Urinary bladder (tissue), 3 donors: ENCODE measurements at regions not wholly inside any gene's neighbourhood (a gene's known extent, or its start where the extent isn't known, plus 50 kb on each side); places are given as distances from the start of the nearest gene placed in this dataset.
"Not testable (repeated sequence)": the region's sequence is repeated elsewhere in the genome, so short reads cannot be mapped to it uniquely, and the experiment has no call there.

Experiments used
- DNase-seq: peaks from one replicate; pipeline ENCODE4 v3.0.0-alpha.2; 2015; ENCODE audit errors: extremely low spot score
- H3K27ac ChIP-seq: one replicate; pipeline ENCODE4 v1.5.1; 2013; ENCODE audit warnings: low read depth, mild to moderate bottlenecking, moderate library complexity
- H3K36me3 ChIP-seq: one replicate; pipeline ENCODE4 v1.6.1; 2013; ENCODE audit warnings: mild to moderate bottlenecking, moderate library complexity; ENCODE audit not compliant: insufficient read depth
- H3K4me1 ChIP-seq: one replicate; pipeline ENCODE4 v1.6.1; 2013; ENCODE audit warnings: mild to moderate bottlenecking, moderate library complexity; ENCODE audit not compliant: insufficient read depth
- H3K4me3 ChIP-seq: one replicate; pipeline ENCODE4 v1.5.1; 2013; ENCODE audit warnings: low read depth, low read length
- WGBS: extraction: QIAGEN DNeasy Blood & Tissue Kit; methylation state at CpG from one replicate; pipeline ENCODE4 v1.1.7; 2013; 5-methylcytosine and 5-hydroxymethylcytosine counted together
- donor health status: healthy with polysubstance abuse.
- donor health status: healthy.

DNA sequence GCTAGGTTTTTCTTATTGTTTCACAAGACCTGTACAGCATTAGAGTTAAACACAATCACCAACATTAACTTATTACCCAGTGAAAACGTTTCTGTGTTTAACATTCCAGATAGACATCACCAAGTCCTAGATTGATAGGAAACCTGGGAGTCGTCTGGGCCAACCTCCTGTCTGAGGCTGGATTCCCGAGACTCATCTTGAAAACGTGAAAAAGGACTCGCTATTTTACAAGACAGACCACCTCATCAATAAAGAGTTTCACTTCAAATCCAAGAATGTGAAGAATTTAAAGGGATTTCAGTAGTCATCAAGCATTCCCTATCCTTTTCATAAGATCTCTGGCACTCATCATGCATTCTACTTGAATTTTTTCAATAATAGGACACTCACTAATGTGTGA is 626.6 kb downstream of the MCTP2 start:
- DNase-seq: no peak
- Histone ChIP-seq H3K4me1 (no peaks in the 10 kb centered on the region), H3K4me3 (no peak overlapping the region), H3K36me3 (no peaks in the 10 kb centered on the region), H3K27ac (no peak overlapping the region)
- WGBS: 35% methylated on average over 4 of the region's 5 CpGs

DNA sequence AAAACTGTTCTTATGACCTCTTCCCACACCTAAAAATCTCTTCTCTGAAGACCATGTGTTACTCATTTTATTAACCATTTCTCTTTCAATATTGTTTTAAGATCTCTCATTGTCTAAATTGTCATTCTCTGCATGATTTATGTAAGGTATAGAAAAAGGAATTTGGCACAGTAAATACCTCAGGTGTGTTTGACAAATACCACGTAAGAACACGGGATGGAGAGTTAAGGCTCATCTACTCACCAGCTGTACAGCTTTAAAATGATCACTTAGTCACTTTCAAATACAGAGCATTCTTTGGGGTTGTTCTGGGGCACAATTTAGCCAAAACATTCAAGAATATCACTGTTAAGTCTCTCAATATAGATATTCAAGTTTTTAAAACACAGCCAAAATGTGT is 627.1 kb downstream of the MCTP2 start:
- Histone ChIP-seq H3K4me3 (no peak overlapping the region), H3K27ac (no peak overlapping the region), H3K36me3 (no peaks in the 10 kb centered on the region), H3K4me1 (no peaks in the 10 kb centered on the region)
- 45% methylated on average over 2 of the region's 2 CpGs for WGBS
- DNase-seq: no peak

DNA sequence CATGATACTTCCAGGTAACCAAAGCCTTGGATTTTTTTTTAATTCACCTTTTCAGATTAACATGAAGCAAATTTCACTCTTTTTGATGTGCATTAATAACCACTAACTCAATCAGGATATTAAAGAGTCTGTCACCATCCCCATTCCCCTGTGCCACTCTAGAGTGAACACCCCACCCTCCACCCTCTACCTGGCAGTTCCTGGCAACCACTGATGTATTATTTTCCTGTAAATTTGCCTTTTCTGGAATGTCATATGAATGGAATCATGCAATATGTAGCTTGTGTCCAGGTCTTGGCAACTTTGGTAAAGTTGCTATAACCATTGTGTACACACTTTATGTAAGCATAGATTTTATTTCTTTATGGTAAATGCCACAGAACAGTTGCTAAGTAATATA is 627.6 kb downstream of the MCTP2 start:
- H3K27ac ChIP-seq: no peak overlapping the region
- no peak overlapping the region for H3K4me3 ChIP-seq
- no peaks in the 10 kb centered on the region for H3K4me1 ChIP-seq
- H3K36me3 ChIP-seq: no peaks in the 10 kb centered on the region
- no peak for DNase-seq

DNA sequence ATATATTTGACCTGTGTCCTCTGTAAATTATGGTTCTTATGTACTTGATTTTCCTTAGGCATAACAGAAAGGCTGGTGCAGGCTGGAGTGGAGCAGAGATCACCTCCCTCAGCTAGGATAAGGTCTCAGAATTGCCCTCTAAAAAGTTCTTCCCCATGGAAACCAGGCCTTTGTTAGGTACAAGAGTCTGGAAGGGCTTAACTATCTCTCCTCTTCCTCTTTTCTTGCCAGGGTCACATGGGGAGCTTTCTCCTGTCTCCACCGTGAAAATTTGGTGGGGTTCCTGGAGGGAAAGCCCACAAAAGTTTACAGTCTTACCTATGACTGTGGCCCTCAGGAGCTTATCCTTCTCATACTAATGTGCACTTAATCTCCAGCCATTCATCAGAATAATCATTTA is 633.2 kb downstream of the MCTP2 start:
- no peak overlapping the region for H3K4me3 ChIP-seq
- H3K36me3 ChIP-seq: no peaks in the 10 kb centered on the region
- no peak overlapping the region for H3K27ac ChIP-seq
- WGBS: 78% methylated on average over 1 of the region's 1 CpG
- H3K4me1 ChIP-seq: no peaks in the 10 kb centered on the region
- DNase-seq: no peak

DNA sequence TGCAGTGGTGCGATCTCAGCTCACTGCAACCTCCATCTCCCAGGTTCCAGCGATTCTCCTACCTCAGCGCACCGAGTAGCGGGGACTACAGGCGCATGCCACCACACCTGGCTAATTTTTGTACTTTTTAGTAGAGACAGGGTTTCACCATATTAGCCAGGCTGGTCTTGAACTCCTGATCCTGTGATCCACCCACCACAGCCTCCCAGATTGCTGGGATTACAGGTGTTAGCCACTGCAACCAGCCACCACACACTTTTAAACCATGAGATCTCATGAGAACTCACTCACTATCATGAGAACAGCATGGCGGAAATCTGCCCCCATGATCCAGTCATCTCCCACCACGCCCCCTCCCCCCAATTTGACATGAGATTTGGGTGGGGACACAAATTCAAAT is 636.9 kb downstream of the MCTP2 start:
- WGBS: 92% methylated on average over 8 of the region's 8 CpGs
- not testable (repeated sequence) for H3K36me3 ChIP-seq

DNA sequence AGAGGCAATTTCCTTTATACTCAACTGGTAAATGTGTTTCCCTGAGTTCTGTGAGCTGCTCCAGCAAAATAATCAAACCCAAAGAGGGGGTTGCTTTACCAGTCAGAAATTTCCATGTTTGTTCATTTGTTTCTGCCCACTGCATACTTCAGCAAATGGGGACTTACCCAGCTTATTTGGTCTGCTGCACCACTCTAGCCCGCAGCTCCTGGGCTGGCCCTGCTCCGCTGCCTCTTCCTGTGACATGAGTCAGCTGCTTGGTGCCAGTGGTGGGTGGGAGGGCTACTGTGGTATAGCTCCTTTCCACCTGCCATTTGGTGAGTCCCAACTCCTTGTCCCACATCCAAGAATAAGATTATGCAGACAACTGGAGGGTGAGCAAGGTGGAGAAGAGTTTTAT is 644.2 kb downstream of the MCTP2 start:
- WGBS: 96% methylated on average over 2 of the region's 2 CpGs
- H3K36me3 ChIP-seq: no peaks in the 10 kb centered on the region
- no peaks in the 10 kb centered on the region for H3K4me1 ChIP-seq
- no peak for DNase-seq
- H3K4me3 ChIP-seq: no peak overlapping the region
- H3K27ac ChIP-seq: no peak overlapping the region

More for the DNA sequence above, 636.9 kb downstream of the MCTP2 start:
- H3K4me1 ChIP-seq, H3K27ac ChIP-seq, H3K4me3 ChIP-seq, DNase-seq: not testable (repeated sequence)

DNA sequence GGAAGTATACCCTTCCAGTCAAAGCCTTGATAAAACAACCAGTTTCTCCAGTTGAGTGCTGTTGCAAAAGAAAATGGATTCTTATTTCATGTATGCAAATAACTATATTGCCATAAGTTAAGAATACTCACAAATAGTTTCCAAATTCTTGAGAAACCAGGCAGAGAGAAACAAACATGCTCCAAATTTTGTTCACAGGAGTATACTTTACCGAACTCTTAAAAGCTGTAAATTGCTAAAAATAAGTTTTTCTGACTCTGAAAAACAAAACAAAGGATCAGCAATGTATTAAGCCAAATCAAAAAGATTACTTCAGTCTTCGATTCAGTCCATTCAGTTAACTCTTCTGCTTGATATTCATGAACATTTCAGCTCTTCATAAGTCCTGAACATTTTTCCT is 646.5 kb downstream of the MCTP2 start:
- WGBS: 81% methylated on average over 2 of the region's 2 CpGs
- Histone ChIP-seq H3K27ac (no peak overlapping the region), H3K4me1 (no peaks in the 10 kb centered on the region), H3K4me3 (no peak overlapping the region), H3K36me3 (no peaks in the 10 kb centered on the region)
- no peak for DNase-seq

DNA sequence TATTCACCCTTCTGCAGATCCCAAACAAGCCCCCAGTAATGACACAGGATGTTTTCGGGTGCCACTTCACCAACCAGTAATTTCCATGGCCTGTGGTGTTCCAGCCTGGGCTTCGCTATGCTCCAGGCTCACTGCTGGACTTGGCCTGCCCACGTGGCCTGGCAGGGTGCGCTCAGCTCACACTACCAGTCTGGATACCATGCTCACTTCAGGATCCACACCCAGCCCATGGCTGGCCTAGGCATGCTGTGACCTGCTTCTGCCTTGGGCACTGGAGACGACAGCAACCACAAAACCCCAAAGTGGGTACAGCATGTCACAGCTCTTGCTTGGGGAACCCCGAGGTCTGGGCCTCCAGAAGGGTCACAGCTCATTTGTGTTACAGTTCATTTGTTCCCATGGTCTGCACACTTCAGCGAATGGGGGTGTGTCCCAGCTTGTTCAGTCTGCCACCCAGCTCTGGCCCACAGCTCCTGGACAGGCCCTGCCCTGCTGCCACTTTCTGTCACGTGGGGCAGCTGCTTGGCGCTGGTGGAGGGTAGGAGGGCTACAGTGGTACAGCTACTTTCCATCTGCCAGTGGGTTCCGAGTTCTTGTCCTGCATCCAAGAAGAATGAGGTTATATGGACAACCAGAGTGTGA is 650.8 kb downstream of the MCTP2 start:
- no peak for DNase-seq
- 92% methylated on average over 10 of the region's 10 CpGs for WGBS
- Histone ChIP-seq H3K36me3 (no peaks in the 10 kb centered on the region), H3K4me1 (no peaks in the 10 kb centered on the region), H3K27ac (no peak overlapping the region), H3K4me3 (no peak overlapping the region)

DNA sequence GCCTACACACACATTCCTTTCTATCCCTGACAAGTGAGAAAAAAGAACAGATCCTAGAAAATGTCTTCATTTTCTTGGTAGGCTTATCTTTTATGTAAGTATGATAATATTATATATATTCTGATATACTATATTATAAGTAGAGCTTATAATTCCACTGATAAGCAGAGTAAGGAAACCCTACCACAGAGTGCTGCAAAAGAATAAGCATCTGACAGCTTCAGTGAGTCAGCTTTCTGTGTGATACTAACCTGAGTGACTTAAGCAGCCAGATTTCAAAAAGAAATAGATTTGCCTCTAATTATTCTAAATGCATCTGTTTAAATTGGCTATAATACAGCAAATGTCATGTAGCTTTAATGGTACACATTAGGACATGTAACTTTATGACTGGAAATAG is 656.0 kb downstream of the MCTP2 start:
- no peaks in the 10 kb centered on the region for H3K4me1 ChIP-seq
- DNase-seq: no peak
- H3K4me3 ChIP-seq: no peak overlapping the region
- H3K36me3 ChIP-seq: no peaks in the 10 kb centered on the region
- H3K27ac ChIP-seq: no peak overlapping the region

DNA sequence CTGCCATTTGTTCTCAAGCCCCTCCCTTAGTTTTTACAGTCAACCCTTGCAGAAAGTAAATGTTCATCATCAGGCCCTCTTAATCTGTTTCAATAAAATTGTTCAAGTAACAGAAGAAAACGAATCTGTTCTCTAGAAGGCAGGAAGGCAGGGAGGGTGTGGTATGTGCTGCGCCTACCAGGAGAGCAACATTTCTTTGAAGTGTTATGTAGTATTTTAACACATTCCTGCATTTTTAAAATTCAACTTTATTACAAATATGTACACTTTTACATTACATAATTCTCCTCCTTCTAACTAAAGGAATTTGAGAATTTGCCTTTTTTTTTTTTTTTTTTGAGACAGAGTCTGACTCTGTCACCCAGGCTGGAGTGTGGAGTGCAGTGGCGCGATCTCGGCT is 657.8 kb downstream of the MCTP2 start:
- Histone ChIP-seq H3K36me3 (no peaks in the 10 kb centered on the region), H3K27ac (no peak overlapping the region), H3K4me1 (no peaks in the 10 kb centered on the region), H3K4me3 (no peak overlapping the region)
- WGBS: 96% methylated on average over 5 of the region's 5 CpGs
- DNase-seq: no peak

DNA sequence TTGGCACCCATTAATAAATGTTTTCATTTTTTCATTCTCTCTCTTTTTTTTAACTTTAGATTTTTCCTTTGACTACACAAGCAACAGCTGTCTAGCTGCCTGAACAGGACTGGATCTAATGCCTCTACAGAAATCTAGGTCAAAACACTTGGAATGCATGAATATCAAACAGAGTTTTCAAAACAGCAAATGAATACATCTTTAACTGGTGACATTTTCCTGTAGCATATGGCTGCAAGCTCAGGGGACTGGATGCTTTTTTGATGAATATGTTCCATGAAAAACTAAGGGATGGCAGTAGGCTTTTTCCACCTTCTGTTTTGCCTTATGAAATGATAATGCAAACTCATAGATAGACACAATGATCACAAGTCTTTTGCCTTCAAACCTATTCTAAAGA is 661.7 kb downstream of the MCTP2 start:
- Histone ChIP-seq H3K27ac (no peak overlapping the region), H3K4me1 (no peaks in the 10 kb centered on the region), H3K36me3 (no peaks in the 10 kb centered on the region), H3K4me3 (no peak overlapping the region)
- DNase-seq: no peak

DNA sequence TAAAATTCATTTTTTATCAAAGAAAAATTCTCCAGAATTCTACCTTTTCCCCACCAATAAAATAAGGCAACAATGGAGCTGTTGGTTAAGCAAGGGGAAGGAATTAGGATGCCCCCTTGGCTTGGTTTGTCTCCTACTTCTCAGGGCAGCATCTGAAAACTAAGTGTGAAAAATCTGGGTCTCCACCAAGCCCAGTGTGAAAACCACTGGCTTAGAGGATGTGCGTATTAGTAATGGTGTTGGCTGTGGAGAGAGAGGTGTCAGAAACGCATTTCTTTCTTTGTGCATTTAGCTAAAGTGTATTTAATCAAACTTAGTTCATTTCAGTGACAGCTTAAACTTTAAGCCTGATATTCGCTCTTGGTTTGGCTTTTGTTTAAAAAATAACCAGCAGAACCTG is 662.7 kb downstream of the MCTP2 start:
- no peak overlapping the region for H3K4me3 ChIP-seq
- no peak overlapping the region for H3K27ac ChIP-seq
- no peak for DNase-seq
- no peaks in the 10 kb centered on the region for H3K36me3 ChIP-seq
- H3K4me1 ChIP-seq: no peaks in the 10 kb centered on the region
- WGBS: 87% methylated on average over 3 of the region's 3 CpGs

DNA sequence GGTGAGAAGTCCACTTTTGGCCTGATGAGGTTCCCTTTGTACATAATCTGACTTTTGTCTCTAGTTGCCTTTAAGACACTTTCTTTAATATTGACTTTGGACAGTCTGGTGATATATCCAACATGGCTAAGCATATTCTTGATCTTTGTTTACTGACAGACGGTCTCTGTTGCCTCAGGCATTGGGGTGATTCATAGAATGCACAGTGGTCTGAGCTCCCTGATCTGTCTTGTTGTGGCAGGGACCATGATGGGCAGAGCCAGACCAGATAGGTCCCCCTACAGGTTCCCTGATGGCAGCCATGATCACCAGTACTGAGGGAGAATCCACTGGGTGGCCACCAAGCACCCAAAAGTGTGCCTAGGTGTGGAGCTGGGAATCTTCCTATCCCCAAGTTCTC is 678.1 kb downstream of the MCTP2 start:
- H3K27ac ChIP-seq: no peak overlapping the region
- DNase-seq: no peak
- 79% methylated on average over 1 of the region's 1 CpG for WGBS
- no peak overlapping the region for H3K4me3 ChIP-seq
- no peaks in the 10 kb centered on the region for H3K36me3 ChIP-seq
- no peaks in the 10 kb centered on the region for H3K4me1 ChIP-seq

DNA sequence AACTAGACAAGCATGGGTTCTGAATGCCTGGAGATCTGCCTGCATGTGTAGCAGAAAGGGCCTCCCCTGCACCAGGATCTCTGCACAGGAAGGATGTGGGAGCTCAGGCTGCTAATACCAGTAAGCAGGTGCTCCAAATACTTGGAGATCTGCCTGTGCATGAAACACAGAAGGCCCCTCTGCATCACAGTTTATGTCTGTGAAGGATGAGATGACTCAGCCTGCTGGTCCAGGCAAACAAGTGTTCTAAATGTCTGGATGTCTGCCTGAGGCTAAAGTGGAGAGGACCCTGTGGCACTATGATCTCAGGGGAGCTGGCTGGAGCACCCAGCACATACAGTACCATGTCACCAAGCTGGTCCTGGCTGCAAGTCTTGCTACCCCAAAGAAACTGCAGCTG is 678.8 kb downstream of the MCTP2 start:
- Histone ChIP-seq H3K27ac (no peak overlapping the region), H3K4me3 (no peak overlapping the region), H3K36me3 (no peaks in the 10 kb centered on the region), H3K4me1 (no peaks in the 10 kb centered on the region)
- DNase-seq: no peak

DNA sequence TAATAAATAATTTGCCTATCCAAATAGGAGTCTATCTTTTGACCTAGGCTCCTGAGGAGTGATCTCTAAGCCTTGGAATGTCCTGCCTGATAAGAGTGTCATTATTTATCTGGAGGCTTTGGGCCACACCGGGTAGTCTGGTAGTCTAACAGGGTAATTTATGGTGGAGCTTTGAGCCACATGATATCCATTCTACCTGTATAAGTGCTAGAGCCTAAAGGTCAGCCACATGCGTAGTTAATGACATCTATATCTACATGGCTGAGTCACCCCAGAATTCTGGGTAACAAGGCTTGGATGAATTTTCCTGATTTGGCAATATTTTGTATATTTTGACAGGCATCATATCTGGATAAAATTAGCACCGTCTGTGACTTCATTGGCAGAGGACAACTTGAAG is 681.4 kb downstream of the MCTP2 start:
- no peak for DNase-seq
- H3K36me3 ChIP-seq: no peaks in the 10 kb centered on the region
- 68% methylated on average over 3 of the region's 3 CpGs for WGBS
- H3K4me3 ChIP-seq: no peak overlapping the region
- no peak overlapping the region for H3K27ac ChIP-seq
- no peaks in the 10 kb centered on the region for H3K4me1 ChIP-seq
